HL-60 (cell line): ENCODE measurements at regions not wholly inside any gene's neighbourhood (a gene's known extent, or its start where the extent isn't known, plus 50 kb on each side); places are given as distances from the start of the nearest gene placed in this dataset.

Experiments
- DNase-seq, 2 experiments: peaks; one replicate each; pipeline ENCODE4 v3.0.0-alpha.2; 2010 to 2020; ENCODE audit warnings: low read depth in 1 of 2, low spot score in 1 of 2
- H3K27ac ChIP-seq: fragments of 250-450 bp; sonication (Bioruptor Pico); replicated peaks from 2 replicates; pipeline ENCODE4 v1.5.1; 2020; ENCODE audit warnings: mild to moderate bottlenecking, moderate library complexity
- H3K27me3 ChIP-seq: fragments of 250-450 bp; sonication (Bioruptor Pico); 2 replicates; pipeline ENCODE4 v1.5.1; 2021; ENCODE audit warnings: mild to moderate bottlenecking, moderate library complexity; ENCODE audit not compliant: insufficient read depth, poor library complexity, severe bottlenecking
- H3K4me3 ChIP-seq: replicated peaks from 2 replicates; pipeline ENCODE4 v1.5.1; 2011; ENCODE audit warnings: mild to moderate bottlenecking, control low read depth, low read length; ENCODE audit not compliant: insufficient read depth
- GABPA ChIP-seq: IDR thresholded peaks from 2 replicates; pipeline ENCODE4 v1.6.1; 2012; ENCODE audit warnings: low read depth
- POLR2AphosphoS5 ChIP-seq: IDR thresholded peaks from 2 replicates; pipeline ENCODE4 v1.6.1; 2012; ENCODE audit warnings: low read depth
- SPI1 ChIP-seq: IDR thresholded peaks from 2 replicates; pipeline ENCODE4 v1.6.1; 2012; ENCODE audit warnings: low read depth, mild to moderate bottlenecking, borderline replicate concordance
- TF ChIP-seq, protein P1 (sequence below): IDR thresholded peaks from 2 replicates; pipeline ENCODE4 v1.6.1; 2012; ENCODE audit warnings: low read depth; ENCODE audit not compliant: insufficient replicate concordance
- TF ChIP-seq, protein P2 (sequence below): IDR thresholded peaks from one replicate; pipeline ENCODE4 v1.5.1; 2011; ENCODE audit warnings: low read length, control low read depth, inconsistent platforms; ENCODE audit not compliant: insufficient read depth

DNA sequence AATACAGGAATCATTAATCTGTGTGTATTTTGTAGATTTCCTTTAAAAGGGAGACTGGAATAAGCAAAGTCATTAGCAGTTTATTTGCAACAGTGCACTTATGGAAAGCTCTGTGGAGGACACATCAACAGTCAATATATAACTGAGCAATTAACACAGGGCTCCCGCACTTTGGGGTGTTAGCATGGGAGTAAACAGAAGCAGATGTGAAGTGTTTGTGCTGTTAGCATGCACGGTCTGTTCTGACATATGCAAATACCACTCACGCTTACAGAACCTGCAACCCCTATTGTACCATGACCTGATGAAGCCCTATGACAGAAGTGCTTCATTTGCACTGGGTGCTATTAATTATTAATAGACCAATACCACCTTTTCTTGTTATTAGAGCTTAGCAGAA is 118.9 kb downstream of the PPP1R3A start:
- DNase-seq = no peak
- H3K4me3 ChIP-seq = no peak overlapping the region
- TF ChIP-seq, protein P1, sequence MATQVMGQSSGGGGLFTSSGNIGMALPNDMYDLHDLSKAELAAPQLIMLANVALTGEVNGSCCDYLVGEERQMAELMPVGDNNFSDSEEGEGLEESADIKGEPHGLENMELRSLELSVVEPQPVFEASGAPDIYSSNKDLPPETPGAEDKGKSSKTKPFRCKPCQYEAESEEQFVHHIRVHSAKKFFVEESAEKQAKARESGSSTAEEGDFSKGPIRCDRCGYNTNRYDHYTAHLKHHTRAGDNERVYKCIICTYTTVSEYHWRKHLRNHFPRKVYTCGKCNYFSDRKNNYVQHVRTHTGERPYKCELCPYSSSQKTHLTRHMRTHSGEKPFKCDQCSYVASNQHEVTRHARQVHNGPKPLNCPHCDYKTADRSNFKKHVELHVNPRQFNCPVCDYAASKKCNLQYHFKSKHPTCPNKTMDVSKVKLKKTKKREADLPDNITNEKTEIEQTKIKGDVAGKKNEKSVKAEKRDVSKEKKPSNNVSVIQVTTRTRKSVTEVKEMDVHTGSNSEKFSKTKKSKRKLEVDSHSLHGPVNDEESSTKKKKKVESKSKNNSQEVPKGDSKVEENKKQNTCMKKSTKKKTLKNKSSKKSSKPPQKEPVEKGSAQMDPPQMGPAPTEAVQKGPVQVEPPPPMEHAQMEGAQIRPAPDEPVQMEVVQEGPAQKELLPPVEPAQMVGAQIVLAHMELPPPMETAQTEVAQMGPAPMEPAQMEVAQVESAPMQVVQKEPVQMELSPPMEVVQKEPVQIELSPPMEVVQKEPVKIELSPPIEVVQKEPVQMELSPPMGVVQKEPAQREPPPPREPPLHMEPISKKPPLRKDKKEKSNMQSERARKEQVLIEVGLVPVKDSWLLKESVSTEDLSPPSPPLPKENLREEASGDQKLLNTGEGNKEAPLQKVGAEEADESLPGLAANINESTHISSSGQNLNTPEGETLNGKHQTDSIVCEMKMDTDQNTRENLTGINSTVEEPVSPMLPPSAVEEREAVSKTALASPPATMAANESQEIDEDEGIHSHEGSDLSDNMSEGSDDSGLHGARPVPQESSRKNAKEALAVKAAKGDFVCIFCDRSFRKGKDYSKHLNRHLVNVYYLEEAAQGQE = no peak
- no peak for TF ChIP-seq GABPA
- no peak for TF ChIP-seq POLR2AphosphoS5
- TF ChIP-seq, protein P2, sequence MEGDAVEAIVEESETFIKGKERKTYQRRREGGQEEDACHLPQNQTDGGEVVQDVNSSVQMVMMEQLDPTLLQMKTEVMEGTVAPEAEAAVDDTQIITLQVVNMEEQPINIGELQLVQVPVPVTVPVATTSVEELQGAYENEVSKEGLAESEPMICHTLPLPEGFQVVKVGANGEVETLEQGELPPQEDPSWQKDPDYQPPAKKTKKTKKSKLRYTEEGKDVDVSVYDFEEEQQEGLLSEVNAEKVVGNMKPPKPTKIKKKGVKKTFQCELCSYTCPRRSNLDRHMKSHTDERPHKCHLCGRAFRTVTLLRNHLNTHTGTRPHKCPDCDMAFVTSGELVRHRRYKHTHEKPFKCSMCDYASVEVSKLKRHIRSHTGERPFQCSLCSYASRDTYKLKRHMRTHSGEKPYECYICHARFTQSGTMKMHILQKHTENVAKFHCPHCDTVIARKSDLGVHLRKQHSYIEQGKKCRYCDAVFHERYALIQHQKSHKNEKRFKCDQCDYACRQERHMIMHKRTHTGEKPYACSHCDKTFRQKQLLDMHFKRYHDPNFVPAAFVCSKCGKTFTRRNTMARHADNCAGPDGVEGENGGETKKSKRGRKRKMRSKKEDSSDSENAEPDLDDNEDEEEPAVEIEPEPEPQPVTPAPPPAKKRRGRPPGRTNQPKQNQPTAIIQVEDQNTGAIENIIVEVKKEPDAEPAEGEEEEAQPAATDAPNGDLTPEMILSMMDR = no peak
- no peak for TF ChIP-seq SPI1
- no peaks in the 10 kb centered on the region for H3K27me3 ChIP-seq
- no peak overlapping the region for H3K27ac ChIP-seq

DNA sequence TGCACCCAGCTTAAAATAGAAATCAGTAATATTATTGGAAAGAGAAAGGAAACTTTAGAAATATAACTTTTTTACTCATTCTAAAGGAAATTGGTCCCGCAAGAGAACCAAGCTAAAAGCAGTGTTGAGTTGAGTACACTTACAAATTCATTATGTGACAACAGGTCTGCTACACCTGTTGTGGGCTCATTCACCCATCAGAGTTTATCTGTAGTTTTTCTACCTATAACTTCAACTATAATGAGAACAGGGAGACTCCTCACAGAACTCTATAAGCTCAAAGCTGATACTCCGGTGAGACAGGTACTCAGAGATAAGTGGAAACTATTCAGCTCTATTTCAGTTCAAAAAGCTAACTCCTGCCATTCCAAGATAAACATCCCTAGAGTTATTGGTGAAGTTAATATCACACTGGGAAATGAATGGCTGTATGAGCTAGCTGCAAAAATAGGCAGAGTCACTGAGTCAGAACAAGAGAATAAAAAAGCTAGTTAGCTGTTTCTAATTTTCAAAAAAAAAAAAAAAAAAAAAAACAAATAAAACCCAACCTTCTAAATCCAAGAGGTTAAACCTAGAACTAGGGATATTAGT is 121.3 kb downstream of the PPP1R3A start:
- no peak overlapping the region for H3K27ac ChIP-seq
- H3K27me3 ChIP-seq = no peaks in the 10 kb centered on the region
- TF ChIP-seq POLR2AphosphoS5 = no peak
- TF ChIP-seq, protein P1 = no peak
- TF ChIP-seq SPI1 = no peak
- no peak for TF ChIP-seq GABPA
- TF ChIP-seq, protein P2 = no peak
- H3K4me3 ChIP-seq = no peak overlapping the region
- DNase-seq = no peak

DNA sequence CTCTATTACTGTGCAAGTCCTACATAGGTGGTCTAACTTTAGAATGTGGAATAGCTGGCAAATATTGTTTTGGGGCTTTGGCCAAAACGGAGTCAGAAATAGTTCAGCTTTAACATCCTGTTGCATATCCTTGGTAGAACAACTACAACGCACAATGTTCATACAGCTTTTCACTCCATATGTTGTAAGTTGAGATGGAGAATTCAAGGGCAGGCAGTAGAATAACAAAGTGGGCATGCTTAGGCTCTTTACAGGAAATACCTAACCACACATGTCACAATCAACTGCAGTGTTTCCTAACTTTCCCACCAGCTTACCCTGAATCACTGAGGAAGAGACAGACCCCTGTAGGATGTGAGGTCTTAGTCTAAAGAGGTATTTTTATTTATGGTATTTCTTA is 122.3 kb downstream of the PPP1R3A start:
- TF ChIP-seq SPI1 = no peak
- TF ChIP-seq GABPA = no peak
- no peak for TF ChIP-seq POLR2AphosphoS5
- TF ChIP-seq, protein P1 = no peak
- TF ChIP-seq, protein P2 = no peak
- peak; percentile 7 to 22 for DNase-seq
- Histone ChIP-seq H3K27ac (no peak overlapping the region), H3K4me3 (no peak overlapping the region), H3K27me3 (no peaks in the 10 kb centered on the region)
